ENCODE measurements at regions not wholly inside any gene's neighbourhood (a gene's known extent, or its start where the extent isn't known, plus 50 kb on each side); places are given as distances from the start of the nearest gene placed in this dataset.

- TF ChIP-seq TAF1 (IDR thresholded peaks at IDR 0.05; ENCODE audit: low read depth) = no peak
- no peak for TF ChIP-seq ZBTB7A (IDR thresholded peaks at IDR 0.05; ENCODE audit: low read depth)
- no peak for TF ChIP-seq EP300 (IDR thresholded peaks at IDR 0.05; ENCODE audit: borderline replicate concordance)
- TF ChIP-seq CREB1 (IDR thresholded peaks at IDR 0.05; ENCODE audit: low read depth) = no peak
- no peak for TF ChIP-seq RAD21 (IDR thresholded peaks at IDR 0.05; ENCODE audit: low read depth)
- TF ChIP-seq TEAD4 (IDR thresholded peaks at IDR 0.05) = no peak
- no peak for TF ChIP-seq YY1 (IDR thresholded peaks at IDR 0.05; ENCODE audit: low read depth)
- no peak for TF ChIP-seq FOXM1 (IDR thresholded peaks at IDR 0.05; ENCODE audit: borderline replicate concordance, low read depth)
- no peak for TF ChIP-seq CEBPB (IDR thresholded peaks at IDR 0.05)
Observed at GRCh38 chr11:129590030-129590752, 214.5 kb downstream of the BARX2 start.

- TF ChIP-seq CREB1 (IDR thresholded peaks at IDR 0.05; ENCODE audit: low read depth) (no peak), MAX (IDR thresholded peaks at IDR 0.05) (no peak), NFIC (IDR thresholded peaks at IDR 0.05) (no peak), RAD21 (IDR thresholded peaks at IDR 0.05; ENCODE audit: low read depth) (no peak), YY1 (IDR thresholded peaks at IDR 0.05; ENCODE audit: low read depth) (no peak), ZBTB7A (IDR thresholded peaks at IDR 0.05; ENCODE audit: low read depth) (no peak), REST (IDR thresholded peaks at IDR 0.05; ENCODE audit: low read depth) (no peak), TEAD4 (IDR thresholded peaks at IDR 0.05) (no peak), FOXM1 (IDR thresholded peaks at IDR 0.05; ENCODE audit: borderline replicate concordance, low read depth) (no peak), EGR1 (IDR thresholded peaks at IDR 0.05) (no peak), CEBPB (IDR thresholded peaks at IDR 0.05) (no peak), TAF1 (IDR thresholded peaks at IDR 0.05; ENCODE audit: low read depth) (no peak), EP300 (IDR thresholded peaks at IDR 0.05; ENCODE audit: borderline replicate concordance) (no peak), TCF12 (IDR thresholded peaks at IDR 0.05; ENCODE audit: low read depth) (no peak)
Observed at GRCh38 chr11:129590753-129591475, 215.3 kb downstream of the BARX2 start.

- TF ChIP-seq FOXM1 (IDR thresholded peaks at IDR 0.05; ENCODE audit: borderline replicate concordance, low read depth) = no peak
- no peak for TF ChIP-seq TAF1 (IDR thresholded peaks at IDR 0.05; ENCODE audit: low read depth)
- TF ChIP-seq CREB1 (IDR thresholded peaks at IDR 0.05; ENCODE audit: low read depth) = no peak
- no peak for TF ChIP-seq EGR1 (IDR thresholded peaks at IDR 0.05)
- TF ChIP-seq REST (IDR thresholded peaks at IDR 0.05; ENCODE audit: low read depth) = no peak
- TF ChIP-seq RAD21 (IDR thresholded peaks at IDR 0.05; ENCODE audit: low read depth) = no peak
- TF ChIP-seq EP300 (IDR thresholded peaks at IDR 0.05; ENCODE audit: borderline replicate concordance) = no peak
- TF ChIP-seq, protein P1, sequence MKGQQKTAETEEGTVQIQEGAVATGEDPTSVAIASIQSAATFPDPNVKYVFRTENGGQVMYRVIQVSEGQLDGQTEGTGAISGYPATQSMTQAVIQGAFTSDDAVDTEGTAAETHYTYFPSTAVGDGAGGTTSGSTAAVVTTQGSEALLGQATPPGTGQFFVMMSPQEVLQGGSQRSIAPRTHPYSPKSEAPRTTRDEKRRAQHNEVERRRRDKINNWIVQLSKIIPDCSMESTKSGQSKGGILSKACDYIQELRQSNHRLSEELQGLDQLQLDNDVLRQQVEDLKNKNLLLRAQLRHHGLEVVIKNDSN (IDR thresholded peaks at IDR 0.05) = no peak
Observed at GRCh38 chr11:129591527-129591926, 215.9 kb downstream of the BARX2 start.

GRCh38 chr11:129592191-129592590 lies 216.5 kb downstream of the BARX2 start:
- TF ChIP-seq TEAD4 (IDR thresholded peaks at IDR 0.05) = no peak
- TF ChIP-seq ZBTB7A (IDR thresholded peaks at IDR 0.05; ENCODE audit: low read depth) = no peak
- TF ChIP-seq EP300 (IDR thresholded peaks at IDR 0.05; ENCODE audit: borderline replicate concordance) = no peak

- TF ChIP-seq TEAD4 (IDR thresholded peaks at IDR 0.05) = no peak
- TF ChIP-seq TCF12 (IDR thresholded peaks at IDR 0.05; ENCODE audit: low read depth) = no peak
- no peak for TF ChIP-seq EP300 (IDR thresholded peaks at IDR 0.05; ENCODE audit: borderline replicate concordance)
- TF ChIP-seq FOXM1 (IDR thresholded peaks at IDR 0.05; ENCODE audit: borderline replicate concordance, low read depth) = no peak
- no peak for TF ChIP-seq TAF1 (IDR thresholded peaks at IDR 0.05; ENCODE audit: low read depth)
- no peak for TF ChIP-seq YY1 (IDR thresholded peaks at IDR 0.05; ENCODE audit: low read depth)
Observed at GRCh38 chr11:129593098-129593497, 217.4 kb downstream of the BARX2 start.

Data from Ishikawa (cell line).